HL-60/S4 (cell line): ENCODE measurements at regions not wholly inside any gene's neighbourhood (a gene's known extent, or its start where the extent isn't known, plus 50 kb on each side); places are given as distances from the start of the nearest gene placed in this dataset.

Experiments
- in situ Hi-C: fragments of 300-500 bp; cut with MboI; formaldehyde crosslinking; loops from 2 replicates; pipeline ENCODE4 v1.14.3; 2022; ENCODE audit warnings: low sequenced_read_pairs

- in situ Hi-C loops: no loop called here
These were observed 304.5 kb upstream of the SEMA6D start for GRCh38 chr15:47412802-47413201.

- in situ Hi-C loops: no loop called here
These were observed 303.1 kb upstream of the SEMA6D start for GRCh38 chr15:47414207-47414606.

GRCh38 chr15:47415539-47415971, 301.8 kb upstream of the SEMA6D start:
- in situ Hi-C loops: no loop called here

- in situ Hi-C loops: no loop called here
These were observed 294.2 kb upstream of the SEMA6D start for GRCh38 chr15:47422881-47423665.

- in situ Hi-C loops: no loop called here
These were observed 289.8 kb upstream of the SEMA6D start for GRCh38 chr15:47427463-47427862.

GRCh38 chr15:47429376-47429775, 287.9 kb upstream of the SEMA6D start:
- in situ Hi-C loops: no loop called here

- in situ Hi-C loops: no loop called here
These were observed 285.8 kb upstream of the SEMA6D start for GRCh38 chr15:47431501-47431900.

GRCh38 chr15:47432826-47433225, 284.5 kb upstream of the SEMA6D start:
- in situ Hi-C loops: no loop called here

- in situ Hi-C loops: no loop called here
These were observed 282.7 kb upstream of the SEMA6D start for GRCh38 chr15:47434596-47434995.

- in situ Hi-C loops: no loop called here
These were observed 279.8 kb upstream of the SEMA6D start for GRCh38 chr15:47437491-47437890.

- in situ Hi-C loops: no loop called here
These were observed 277.9 kb upstream of the SEMA6D start for GRCh38 chr15:47439146-47440111.

- in situ Hi-C loops: no loop called here
These were observed 274.9 kb upstream of the SEMA6D start for GRCh38 chr15:47442371-47442770.

GRCh38 chr15:47443839-47444238, 273.5 kb upstream of the SEMA6D start:
- in situ Hi-C loops: no loop called here

GRCh38 chr15:47445723-47446392, 271.4 kb upstream of the SEMA6D start:
- in situ Hi-C loops: no loop called here

- in situ Hi-C loops: no loop called here
These were observed 256.3 kb upstream of the SEMA6D start for GRCh38 chr15:47460795-47461573.

GRCh38 chr15:47461652-47462141, 255.6 kb upstream of the SEMA6D start:
- in situ Hi-C loops: no loop called here

GRCh38 chr15:47466357-47466756, 250.9 kb upstream of the SEMA6D start:
- in situ Hi-C loops: no loop called here

GRCh38 chr15:47470983-47471382, 246.3 kb upstream of the SEMA6D start:
- in situ Hi-C loops: no loop called here

- in situ Hi-C loops: no loop called here
These were observed 244.1 kb upstream of the SEMA6D start for GRCh38 chr15:47473106-47473725.

- in situ Hi-C loops: no loop called here
These were observed 243.5 kb upstream of the SEMA6D start for GRCh38 chr15:47473832-47474231.
